ENCODE measurements at regions not wholly inside any gene's neighbourhood (a gene's known extent, or its start where the extent isn't known, plus 50 kb on each side); places are given as distances from the start of the nearest gene placed in this dataset.

GRCh38 chr12:114045349-114045748 lies 79.2 kb upstream of the RBM19 start:
- ATAC-seq (no peak), DNase-seq (no peak)
- H3K4me3 Mint-ChIP-seq, result no peak overlapping the region
- Histone ChIP-seq H3K4me3 (ENCODE audit: low read length) (no peak overlapping the region), H3K27me3 (ENCODE audit: control insufficient read depth in 2 of 2, insufficient read depth in 2 of 2, low read length in 2 of 2) (no peaks in the 10 kb centered on the region), H3K9me3 (ENCODE audit: control insufficient read depth in 2 of 3, low read length in 3 of 3) (no peaks in the 10 kb centered on the region), H3K27ac (ENCODE audit: low read depth, low read length) (no peak overlapping the region), H3K4me1 (ENCODE audit: control insufficient read depth in 2 of 2, insufficient read depth in 2 of 2, low read length in 2 of 2) (no peaks in the 10 kb centered on the region), H3K36me3 (ENCODE audit: control insufficient read depth in 2 of 3, insufficient read depth in 3 of 3, low read length in 3 of 3) (no peaks in the 10 kb centered on the region)
- H3K27ac Mint-ChIP-seq, result no peak overlapping the region
- no peaks in the 10 kb centered on the region for H3K4me1 Mint-ChIP-seq
- CTCF ChIA-PET, result no interaction called here
- POLR2A ChIA-PET, result no interaction called here
- H3K9me3 Mint-ChIP-seq, result peaks cover 0 to 5% (median 0%) of the 10 kb centered on the region in 11 donors
- intact Hi-C loops (cut with micrococcal nuclease), result no loop called here
- H3K36me3 Mint-ChIP-seq, result no peaks in the 10 kb centered on the region
- peaks cover 3 to 24% (median 6%) of the 10 kb centered on the region in 5 donors for H3K27me3 Mint-ChIP-seq

GRCh38 chr12:114041590-114041989 lies 75.5 kb upstream of the RBM19 start:
- H3K4me1 Mint-ChIP-seq, result no peaks in the 10 kb centered on the region
- Histone ChIP-seq H3K4me1 (ENCODE audit: control insufficient read depth in 2 of 2, insufficient read depth in 2 of 2, low read length in 2 of 2) (no peaks in the 10 kb centered on the region), H3K9me3 (ENCODE audit: control insufficient read depth in 2 of 3, low read length in 3 of 3) (no peaks in the 10 kb centered on the region), H3K27ac (ENCODE audit: low read depth, low read length) (no peak overlapping the region), H3K36me3 (ENCODE audit: control insufficient read depth in 2 of 3, insufficient read depth in 3 of 3, low read length in 3 of 3) (no peaks in the 10 kb centered on the region), H3K4me3 (ENCODE audit: low read length) (no peak overlapping the region), H3K27me3 (ENCODE audit: control insufficient read depth in 2 of 2, insufficient read depth in 2 of 2, low read length in 2 of 2) (no peaks in the 10 kb centered on the region)
- H3K4me3 Mint-ChIP-seq, result no peak overlapping the region
- H3K36me3 Mint-ChIP-seq, result no peaks in the 10 kb centered on the region
- peaks cover 1 to 41% (median 22%) of the 10 kb centered on the region in 5 donors for H3K27me3 Mint-ChIP-seq
- CTCF ChIA-PET, result no interaction called here
- H3K9me3 Mint-ChIP-seq, result peaks cover 0 to 5% (median 0%) of the 10 kb centered on the region in 11 donors
- ATAC-seq, result no peak
- no peak overlapping the region for H3K27ac Mint-ChIP-seq
- intact Hi-C loops (cut with micrococcal nuclease), result no loop called here
- POLR2A ChIA-PET, result no interaction called here
- no peak for DNase-seq

GRCh38 chr12:114041136-114041535 lies 75.0 kb upstream of the RBM19 start:
- Mint-ChIP-seq H3K4me3 (no peak overlapping the region), H3K27ac (no peak overlapping the region), H3K9me3 (peaks cover 0 to 5% (median 0%) of the 10 kb centered on the region in 11 donors), H3K4me1 (no peaks in the 10 kb centered on the region), H3K27me3 (peaks cover 1 to 46% (median 22%) of the 10 kb centered on the region in 5 donors), H3K36me3 (no peaks in the 10 kb centered on the region)
- DNase-seq (no peak), ATAC-seq (no peak)
- Histone ChIP-seq H3K36me3 (ENCODE audit: control insufficient read depth in 2 of 3, insufficient read depth in 3 of 3, low read length in 3 of 3) (no peaks in the 10 kb centered on the region), H3K27ac (ENCODE audit: low read depth, low read length) (no peak overlapping the region), H3K4me1 (ENCODE audit: control insufficient read depth in 2 of 2, insufficient read depth in 2 of 2, low read length in 2 of 2) (no peaks in the 10 kb centered on the region), H3K9me3 (ENCODE audit: control insufficient read depth in 2 of 3, low read length in 3 of 3) (no peaks in the 10 kb centered on the region), H3K27me3 (ENCODE audit: control insufficient read depth in 2 of 2, insufficient read depth in 2 of 2, low read length in 2 of 2) (no peaks in the 10 kb centered on the region), H3K4me3 (ENCODE audit: low read length) (no peak overlapping the region)
- intact Hi-C loops (cut with micrococcal nuclease), result no loop called here
- ChIA-PET POLR2A (no interaction called here), CTCF (no interaction called here)

GRCh38 chr12:114038962-114039361 lies 72.8 kb upstream of the RBM19 start:
- no peak overlapping the region for H3K4me3 Mint-ChIP-seq
- H3K9me3 ChIP-seq (ENCODE audit: control insufficient read depth in 2 of 3, low read length in 3 of 3), result no peaks in the 10 kb centered on the region
- CTCF ChIA-PET, result no interaction called here
- H3K4me3 ChIP-seq (ENCODE audit: low read length), result no peak overlapping the region
- H3K36me3 ChIP-seq (ENCODE audit: control insufficient read depth in 2 of 3, insufficient read depth in 3 of 3, low read length in 3 of 3), result no peaks in the 10 kb centered on the region
- H3K27me3 Mint-ChIP-seq, result peaks cover 1 to 40% (median 28%) of the 10 kb centered on the region in 5 donors
- no peaks in the 10 kb centered on the region for H3K36me3 Mint-ChIP-seq
- H3K27me3 ChIP-seq (ENCODE audit: control insufficient read depth in 2 of 2, insufficient read depth in 2 of 2, low read length in 2 of 2), result no peaks in the 10 kb centered on the region
- H3K27ac ChIP-seq (ENCODE audit: low read depth, low read length), result no peak overlapping the region
- H3K4me1 Mint-ChIP-seq, result no peaks in the 10 kb centered on the region
- POLR2A ChIA-PET, result no interaction called here
- H3K27ac Mint-ChIP-seq, result no peak overlapping the region
- ATAC-seq, result no peak
- no peaks in the 10 kb centered on the region for H3K4me1 ChIP-seq (ENCODE audit: control insufficient read depth in 2 of 2, insufficient read depth in 2 of 2, low read length in 2 of 2)
- peaks cover 0 to 5% (median 0%) of the 10 kb centered on the region in 11 donors for H3K9me3 Mint-ChIP-seq
- DNase-seq, result no peak
- intact Hi-C loops (cut with micrococcal nuclease), result no loop called here

- Histone ChIP-seq H3K4me3 (ENCODE audit: low read length) (no peak overlapping the region), H3K27me3 (ENCODE audit: control insufficient read depth in 2 of 2, insufficient read depth in 2 of 2, low read length in 2 of 2) (no peaks in the 10 kb centered on the region), H3K36me3 (ENCODE audit: control insufficient read depth in 2 of 3, insufficient read depth in 3 of 3, low read length in 3 of 3) (no peaks in the 10 kb centered on the region), H3K9me3 (ENCODE audit: control insufficient read depth in 2 of 3, low read length in 3 of 3) (no peaks in the 10 kb centered on the region), H3K27ac (ENCODE audit: low read depth, low read length) (no peak overlapping the region), H3K4me1 (ENCODE audit: control insufficient read depth in 2 of 2, insufficient read depth in 2 of 2, low read length in 2 of 2) (no peaks in the 10 kb centered on the region)
- H3K4me1 Mint-ChIP-seq, result no peaks in the 10 kb centered on the region
- POLR2A ChIA-PET, result no interaction called here
- peaks cover 0 to 36% (median 20%) of the 10 kb centered on the region in 5 donors for H3K27me3 Mint-ChIP-seq
- DNase-seq (no peak), ATAC-seq (no peak)
- intact Hi-C loops (cut with micrococcal nuclease), result no loop called here
- no peak overlapping the region for H3K27ac Mint-ChIP-seq
- H3K4me3 Mint-ChIP-seq, result no peak overlapping the region
- H3K36me3 Mint-ChIP-seq, result no peaks in the 10 kb centered on the region
- CTCF ChIA-PET, result no interaction called here
- H3K9me3 Mint-ChIP-seq, result peaks cover 0 to 3% (median 0%) of the 10 kb centered on the region in 11 donors
Measured at GRCh38 chr12:114032801-114033200, 66.7 kb upstream of the RBM19 start.

GRCh38 chr12:114030451-114030850 lies 64.3 kb upstream of the RBM19 start:
- Histone ChIP-seq H3K27me3 (ENCODE audit: control insufficient read depth in 2 of 2, insufficient read depth in 2 of 2, low read length in 2 of 2) (no peaks in the 10 kb centered on the region), H3K4me1 (ENCODE audit: control insufficient read depth in 2 of 2, insufficient read depth in 2 of 2, low read length in 2 of 2) (no peaks in the 10 kb centered on the region), H3K9me3 (ENCODE audit: control insufficient read depth in 2 of 3, low read length in 3 of 3) (no peaks in the 10 kb centered on the region), H3K27ac (ENCODE audit: low read depth, low read length) (no peak overlapping the region), H3K4me3 (ENCODE audit: low read length) (no peak overlapping the region), H3K36me3 (ENCODE audit: control insufficient read depth in 2 of 3, insufficient read depth in 3 of 3, low read length in 3 of 3) (no peaks in the 10 kb centered on the region)
- Mint-ChIP-seq H3K27me3 (peaks cover 0 to 30% (median 26%) of the 10 kb centered on the region in 5 donors), H3K36me3 (no peaks in the 10 kb centered on the region), H3K9me3 (peaks cover 0 to 10% (median 2%) of the 10 kb centered on the region in 11 donors), H3K27ac (no peak overlapping the region), H3K4me3 (no peak overlapping the region), H3K4me1 (no peaks in the 10 kb centered on the region)
- ATAC-seq (no peak), DNase-seq (no peak)
- ChIA-PET CTCF (no interaction called here), POLR2A (no interaction called here)
- intact Hi-C loops (cut with micrococcal nuclease), result no loop called here

- ATAC-seq (no peak), DNase-seq (no peak)
- Histone ChIP-seq H3K4me1 (ENCODE audit: control insufficient read depth in 2 of 2, insufficient read depth in 2 of 2, low read length in 2 of 2) (no peaks in the 10 kb centered on the region), H3K27ac (ENCODE audit: low read depth, low read length) (no peak overlapping the region), H3K27me3 (ENCODE audit: control insufficient read depth in 2 of 2, insufficient read depth in 2 of 2, low read length in 2 of 2) (no peaks in the 10 kb centered on the region), H3K36me3 (ENCODE audit: control insufficient read depth in 2 of 3, insufficient read depth in 3 of 3, low read length in 3 of 3) (no peaks in the 10 kb centered on the region), H3K9me3 (ENCODE audit: control insufficient read depth in 2 of 3, low read length in 3 of 3) (no peaks in the 10 kb centered on the region), H3K4me3 (ENCODE audit: low read length) (no peak overlapping the region)
- H3K4me3 Mint-ChIP-seq, result no peak overlapping the region
- CTCF ChIA-PET, result no interaction called here
- peak overlapping the region in 1 of 9 donors; percentile 83 for H3K27ac Mint-ChIP-seq
- POLR2A ChIA-PET, result no interaction called here
- H3K4me1 Mint-ChIP-seq, result no peaks in the 10 kb centered on the region
- no peaks in the 10 kb centered on the region for H3K36me3 Mint-ChIP-seq
- peaks cover 0 to 10% (median 2%) of the 10 kb centered on the region in 11 donors for H3K9me3 Mint-ChIP-seq
- intact Hi-C loops (cut with micrococcal nuclease), result no loop called here
- peaks cover 0 to 46% (median 29%) of the 10 kb centered on the region in 5 donors for H3K27me3 Mint-ChIP-seq
Measured at GRCh38 chr12:114026805-114027204, 60.7 kb upstream of the RBM19 start.

Measured in naive thymus-derived CD4-positive, alpha-beta T cell (primary cell).